HG02642 (cell line): ENCODE measurements at regions not wholly inside any gene's neighbourhood (a gene's known extent, or its start where the extent isn't known, plus 50 kb on each side); places are given as distances from the start of the nearest gene placed in this dataset.
"Not testable (repeated sequence)": the region's sequence is repeated elsewhere in the genome, so short reads cannot be mapped to it uniquely, and the experiment has no call there.

Experiments
- ATAC-seq: cut with Tn5 transposase; IDR thresholded peaks from one replicate; pipeline ENCODE4 v1.9.1; 2021; ENCODE audit warnings: mild to moderate bottlenecking; ENCODE audit not compliant: unreplicated experiment, poor library complexity

DNA sequence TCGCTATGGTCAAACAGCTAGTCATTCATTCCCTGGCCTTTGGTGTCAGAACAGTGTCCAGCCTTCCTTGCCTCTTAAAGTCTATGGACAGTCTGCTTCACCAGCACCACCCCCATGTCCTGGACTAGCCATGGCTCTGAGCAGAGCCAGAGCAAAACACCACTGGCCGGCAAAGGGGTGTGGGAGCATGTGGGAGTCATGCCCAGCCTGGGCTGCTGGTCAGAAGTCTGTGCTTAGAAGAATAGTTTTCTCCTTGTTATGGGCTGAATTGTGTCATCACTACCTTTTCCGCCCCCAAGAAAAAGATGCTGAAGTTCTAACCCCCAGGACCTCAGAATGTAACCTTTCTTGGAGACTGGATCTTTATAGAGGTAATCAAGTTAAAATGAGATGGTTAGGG is 132.9 kb upstream of the LPP start:
- no peak for ATAC-seq

DNA sequence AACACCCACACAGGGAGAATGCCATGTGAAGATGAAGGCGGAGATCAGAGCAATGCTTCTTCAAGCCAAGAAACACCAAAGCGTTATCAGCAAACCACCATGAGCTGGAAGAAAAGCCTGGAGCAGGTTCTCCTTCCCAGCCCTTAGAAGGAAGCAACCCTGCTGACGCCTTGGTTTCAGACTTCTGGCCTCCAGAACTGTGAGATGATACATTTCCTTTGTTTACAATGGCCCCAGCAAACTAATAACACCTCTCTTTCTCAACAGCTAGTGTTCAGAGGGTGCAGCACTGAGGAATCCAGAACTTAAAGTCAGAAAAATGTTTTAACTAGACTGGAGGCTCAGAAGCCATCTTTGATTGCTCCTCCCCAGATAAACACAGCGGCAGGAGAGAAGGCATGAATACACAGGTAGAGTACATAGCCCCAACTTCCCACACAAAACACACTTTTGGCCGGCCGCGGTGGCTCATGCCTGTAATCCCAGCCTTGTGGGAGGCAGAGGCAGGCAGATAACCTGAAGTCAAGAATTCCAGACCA is 132.4 kb upstream of the LPP start:
- ATAC-seq, result no peak

DNA sequence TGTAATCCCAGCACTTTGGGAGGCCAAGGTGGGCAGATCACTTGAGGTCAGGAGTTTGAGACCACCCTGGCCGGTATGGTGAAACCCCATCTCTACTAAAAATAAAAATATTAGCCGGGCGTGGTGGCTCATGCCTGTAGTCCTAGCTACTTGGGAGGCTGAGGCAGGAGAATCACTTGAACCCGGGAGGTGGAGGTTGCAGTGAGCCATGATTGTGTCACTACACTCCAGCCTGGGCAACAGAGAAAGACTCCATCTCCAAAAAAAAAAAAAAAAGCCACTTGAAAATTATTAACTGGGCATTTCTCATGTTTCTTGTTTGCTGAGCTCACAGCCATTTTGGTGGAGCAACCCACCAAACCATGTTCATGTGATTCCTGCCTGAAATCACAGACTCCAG is 131.1 kb upstream of the LPP start:
- ATAC-seq, result not testable (repeated sequence)

DNA sequence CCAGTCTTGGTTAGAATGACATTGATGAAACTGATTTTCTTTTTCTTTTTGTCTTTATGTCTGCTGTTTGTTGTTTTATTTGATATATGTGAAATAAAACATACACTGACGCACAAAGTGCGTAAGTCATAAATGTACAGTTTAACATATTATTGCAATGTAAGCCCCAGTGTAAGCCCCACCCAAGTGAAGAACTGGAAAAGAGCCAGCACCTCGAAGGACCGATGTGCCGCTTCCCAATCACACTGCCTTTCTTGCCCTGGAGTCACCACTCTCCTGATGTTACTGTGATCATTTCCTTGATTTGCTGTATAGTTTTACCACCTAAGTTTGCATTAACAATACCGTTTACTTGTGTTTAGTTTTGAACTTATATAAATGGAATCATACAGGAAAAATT is 128.4 kb upstream of the LPP start:
- ATAC-seq, result no peak

DNA sequence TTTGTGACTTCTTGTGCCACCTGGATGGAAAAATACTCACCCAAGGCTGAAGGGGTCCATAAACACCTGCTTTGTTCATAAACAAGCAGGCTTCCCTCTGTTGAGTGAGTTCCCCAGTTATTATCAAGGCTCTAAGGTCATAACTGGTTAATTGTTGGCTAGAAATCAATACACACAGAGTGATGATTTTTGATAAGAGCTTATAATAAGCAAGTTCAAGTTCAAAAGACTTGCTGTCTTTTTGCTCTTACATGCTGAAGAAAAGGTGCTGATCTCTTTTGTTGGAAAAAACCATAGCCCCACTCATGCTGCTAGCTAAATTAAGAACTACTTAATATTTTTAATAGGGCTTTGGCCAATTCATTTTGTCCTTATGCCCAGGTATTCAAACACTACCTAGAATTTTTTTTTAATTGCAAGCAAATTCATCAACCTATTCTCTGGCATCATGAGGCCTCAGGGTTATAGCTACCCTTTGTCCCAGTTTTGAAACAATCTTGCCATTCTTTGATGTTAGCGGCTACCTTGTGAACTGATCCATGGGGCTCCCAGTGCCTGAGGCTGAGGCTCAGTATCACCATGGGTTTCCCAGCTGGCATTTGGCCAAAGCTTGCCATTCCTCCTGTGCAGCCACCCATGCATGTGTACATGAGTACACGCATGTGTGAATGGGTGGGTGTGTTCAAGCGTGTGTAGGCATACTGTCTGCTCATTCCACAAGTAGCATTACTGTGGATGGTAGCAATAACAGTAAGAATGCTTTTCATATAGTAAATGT is 127.6 kb upstream of the LPP start:
- ATAC-seq, result no peak

DNA sequence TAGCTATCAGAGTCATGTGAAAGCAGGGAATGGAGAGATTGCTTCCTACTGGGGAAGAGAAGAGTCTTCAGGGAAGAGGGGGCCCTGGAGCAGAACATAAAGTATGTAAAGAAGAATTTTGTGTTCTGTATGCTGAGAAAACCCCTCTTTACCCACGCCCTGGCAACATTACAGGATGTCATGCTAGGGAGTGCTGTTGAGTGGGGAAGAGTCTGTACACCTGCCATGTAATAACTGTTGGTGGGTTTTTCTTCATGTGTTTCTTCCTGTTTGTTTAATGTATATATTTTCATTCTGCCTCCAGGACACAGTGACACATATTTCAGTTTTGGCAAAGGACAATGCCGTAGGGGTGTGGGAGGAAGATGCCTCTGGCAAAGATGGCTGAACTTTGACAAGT is 122.8 kb upstream of the LPP start:
- ATAC-seq, result no peak

DNA sequence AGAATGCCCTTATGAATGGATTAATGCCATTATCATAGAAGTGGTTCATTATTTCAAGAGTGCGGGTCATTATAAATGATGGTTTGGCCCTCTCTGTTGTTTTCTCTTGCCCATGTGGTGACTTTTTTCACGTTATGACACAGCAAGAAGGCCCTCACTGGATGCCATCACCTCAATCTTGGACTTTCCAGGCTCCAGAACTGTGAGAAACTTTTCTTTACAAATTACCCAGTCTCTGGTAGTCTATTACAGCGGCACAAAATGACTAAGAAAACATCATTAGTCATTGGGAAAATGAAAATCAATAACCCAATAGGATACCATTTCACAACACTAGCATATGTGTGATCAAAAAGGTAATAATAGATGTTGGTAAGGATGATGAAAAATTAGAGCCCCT is 119.0 kb upstream of the LPP start:
- no peak for ATAC-seq

DNA sequence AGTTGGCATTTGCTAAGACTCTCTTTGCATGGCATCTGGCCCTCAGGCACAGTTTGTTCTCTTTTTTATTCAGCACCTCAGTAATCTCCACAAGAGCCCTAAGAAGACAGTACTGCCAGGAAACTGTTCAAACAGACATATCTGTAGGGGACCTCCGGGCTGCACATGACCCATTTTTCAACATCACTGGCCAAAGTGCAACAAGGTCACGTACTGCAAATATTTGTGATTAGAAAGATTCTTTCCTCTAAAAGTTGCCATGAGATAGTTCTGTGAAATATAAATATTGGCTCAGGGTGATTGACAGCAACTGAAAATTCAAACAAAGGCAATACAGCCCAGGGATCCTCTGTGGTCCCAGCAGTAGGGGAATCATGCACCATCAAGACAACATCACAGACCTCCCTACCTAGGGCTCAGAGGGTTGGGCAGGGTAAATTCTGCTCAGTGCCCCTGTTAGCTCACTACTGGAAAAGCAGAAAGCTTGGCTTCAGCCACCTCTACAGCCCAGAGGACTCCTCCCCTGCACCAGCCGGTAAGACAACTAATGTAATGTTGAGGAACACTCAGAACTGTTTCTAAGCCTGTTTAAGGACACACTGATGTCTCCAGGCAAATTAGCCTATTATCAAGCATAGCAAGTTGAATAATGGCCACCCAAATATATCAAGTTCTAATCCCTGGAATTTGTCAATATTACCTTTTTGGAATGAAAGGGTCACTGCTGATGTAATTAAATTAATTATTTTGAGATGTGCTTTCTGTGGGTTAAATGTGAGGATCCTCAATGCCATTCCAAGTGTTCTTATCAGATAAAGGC is 117.4 kb upstream of the LPP start:
- ATAC-seq, result no peak

DNA sequence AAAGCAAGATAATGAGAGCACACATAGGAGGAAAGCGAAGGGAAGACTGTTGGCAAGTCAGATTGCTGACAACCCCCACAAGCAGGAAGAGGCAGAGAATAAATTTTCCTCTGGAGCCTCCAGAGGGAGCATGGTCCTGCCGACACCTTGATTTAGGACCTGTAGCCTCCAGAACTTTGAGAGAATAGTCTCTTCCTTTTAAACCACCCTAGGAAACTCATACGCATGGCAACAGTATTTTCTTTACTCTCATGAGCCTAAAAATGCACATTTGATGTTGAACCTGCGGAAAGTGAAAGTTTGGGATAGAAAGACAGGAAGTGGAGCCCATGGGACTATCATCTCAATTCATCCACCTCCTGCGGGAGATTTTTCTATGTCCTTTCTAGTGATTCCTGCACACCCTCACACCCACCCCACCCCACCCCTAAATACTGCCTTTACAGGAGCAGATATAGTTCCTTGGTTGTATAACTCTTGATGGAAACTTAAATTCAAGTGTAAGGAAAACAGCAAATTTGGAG is 116.7 kb upstream of the LPP start:
- no peak for ATAC-seq

DNA sequence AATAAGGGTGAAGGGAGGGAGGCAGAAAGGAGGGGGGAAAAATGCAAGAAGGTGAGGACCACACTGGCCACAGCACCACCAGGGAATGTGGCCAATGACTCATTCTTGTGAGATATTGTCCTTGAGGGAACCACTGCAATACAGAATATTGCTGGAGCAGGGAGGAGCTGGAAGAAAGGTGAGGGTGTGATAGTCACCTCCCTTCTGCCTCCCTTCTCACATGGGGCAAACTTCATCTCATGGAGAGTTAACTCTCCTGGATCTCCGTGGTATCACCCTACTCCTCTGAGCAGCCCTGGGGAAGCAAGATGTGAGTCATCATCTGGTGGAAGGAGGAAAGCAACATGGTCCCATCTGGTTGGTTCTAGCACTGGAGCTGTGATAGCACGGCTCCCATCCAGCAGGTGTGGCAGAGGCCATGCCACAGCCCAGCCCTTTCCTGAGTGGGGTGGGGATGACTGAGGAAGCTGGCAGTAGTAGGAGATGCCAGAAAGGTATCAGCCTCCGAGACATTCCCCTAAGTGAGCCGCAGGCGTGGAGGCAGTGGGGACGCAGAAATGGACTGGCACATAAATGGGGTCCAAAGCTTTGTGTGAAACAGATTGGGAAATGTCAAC is 115.9 kb upstream of the LPP start:
- no peak for ATAC-seq

DNA sequence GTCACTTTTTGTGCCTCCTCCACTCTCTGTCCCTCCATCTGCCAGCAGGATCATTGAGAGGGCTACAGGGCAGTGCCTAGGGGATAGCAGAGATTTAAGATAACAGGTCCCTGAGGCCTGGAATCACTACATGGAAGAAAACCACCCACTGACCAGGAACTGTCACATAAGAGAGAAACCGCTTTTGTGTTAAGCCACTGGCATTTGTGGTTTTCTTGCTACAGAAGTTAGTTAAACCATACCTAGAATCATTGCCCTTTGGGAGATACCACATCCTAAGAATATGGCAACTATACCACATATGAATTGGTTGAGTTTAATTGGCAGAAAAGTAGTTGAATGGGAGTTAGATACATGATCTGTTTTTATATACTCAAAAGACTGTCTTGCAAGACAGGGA is 112.8 kb upstream of the LPP start:
- no peak for ATAC-seq

DNA sequence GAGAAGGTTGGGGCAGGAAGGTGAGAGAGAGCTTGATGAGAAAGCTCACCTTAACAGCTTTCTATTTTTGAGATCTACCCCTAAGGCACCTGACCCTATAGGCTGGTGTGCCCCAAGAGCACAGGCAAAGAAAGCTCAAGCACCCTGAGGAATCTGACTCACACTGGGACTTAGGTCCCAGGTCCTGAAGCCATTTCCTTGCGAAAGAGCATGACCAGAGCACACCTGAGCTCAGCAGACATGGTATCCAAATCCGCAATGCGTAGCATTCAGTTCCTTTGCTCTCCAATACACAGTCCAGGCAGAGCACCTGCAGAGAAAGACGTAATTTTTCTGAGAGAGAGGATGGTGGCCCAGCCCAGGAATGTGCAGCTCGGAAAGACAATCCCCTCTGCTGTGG is 112.1 kb upstream of the LPP start:
- ATAC-seq, result no peak

DNA sequence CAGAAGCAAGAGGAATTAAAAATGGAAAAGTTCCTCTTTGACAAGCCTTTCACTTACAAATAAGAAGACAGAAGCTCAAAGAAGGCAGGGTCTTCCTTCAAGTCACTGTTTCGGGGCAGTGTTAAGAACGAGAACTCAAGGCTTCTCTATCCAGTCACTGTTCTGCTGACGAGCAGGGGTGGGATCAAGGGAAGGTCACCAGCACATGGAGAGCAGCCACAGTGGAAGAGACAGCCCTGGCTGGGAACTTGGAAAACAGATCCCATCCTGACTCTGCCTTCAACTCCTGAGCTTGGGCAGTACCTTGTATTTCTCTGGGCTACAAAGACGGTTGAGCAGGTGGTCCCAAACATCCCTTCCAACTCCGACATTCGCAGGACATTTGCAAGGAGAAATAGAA is 111.5 kb upstream of the LPP start:
- ATAC-seq, result no peak

DNA sequence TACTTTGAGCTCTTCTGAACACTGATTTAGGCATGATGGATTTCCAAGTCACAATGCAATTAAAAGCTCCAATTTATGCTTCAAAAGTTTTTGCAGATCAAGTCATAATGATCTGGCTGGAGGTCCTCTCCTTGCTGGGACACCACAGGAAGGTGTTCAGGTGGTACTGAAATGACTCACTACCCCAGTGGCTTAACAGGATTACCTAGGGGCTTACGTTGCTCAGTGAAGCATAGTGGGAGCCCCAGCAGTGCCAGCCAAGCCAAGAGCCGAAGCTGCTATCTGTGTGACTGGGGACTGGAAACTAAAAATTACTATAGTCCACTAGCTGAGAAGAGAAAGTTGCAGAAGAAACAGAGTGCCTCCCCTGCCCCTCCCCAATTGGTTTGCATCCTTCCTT is 110.1 kb upstream of the LPP start:
- no peak for ATAC-seq

DNA sequence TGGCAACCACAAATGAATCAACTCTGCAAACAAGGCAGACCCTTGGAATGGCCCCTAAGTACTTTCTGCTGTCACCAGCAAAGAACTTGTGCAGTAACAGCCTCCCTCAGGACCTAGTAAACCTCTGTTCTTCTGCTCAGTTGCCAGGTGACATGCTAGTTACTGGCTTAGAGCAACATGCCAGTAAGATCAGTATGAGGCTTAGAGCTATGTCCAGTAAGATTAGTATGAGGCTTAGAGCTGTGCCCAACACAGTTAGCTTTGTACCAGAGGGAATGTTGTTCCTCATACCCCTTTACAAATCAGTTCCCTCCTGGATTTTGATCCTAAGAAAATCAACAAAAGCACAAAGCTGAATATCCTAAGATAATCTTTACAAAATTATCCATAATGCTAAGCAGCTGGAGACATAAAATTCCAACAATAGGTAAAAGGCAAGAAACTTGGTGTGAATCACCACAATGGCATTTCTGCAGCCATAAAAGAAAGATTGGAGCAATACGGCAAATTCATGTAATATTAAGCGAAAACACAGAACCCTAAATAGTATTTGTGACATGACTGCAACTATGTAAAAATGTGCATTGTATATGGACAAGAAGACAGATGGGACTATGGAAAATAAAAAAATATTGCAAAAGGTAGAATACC is 107.3 kb upstream of the LPP start:
- no peak for ATAC-seq

DNA sequence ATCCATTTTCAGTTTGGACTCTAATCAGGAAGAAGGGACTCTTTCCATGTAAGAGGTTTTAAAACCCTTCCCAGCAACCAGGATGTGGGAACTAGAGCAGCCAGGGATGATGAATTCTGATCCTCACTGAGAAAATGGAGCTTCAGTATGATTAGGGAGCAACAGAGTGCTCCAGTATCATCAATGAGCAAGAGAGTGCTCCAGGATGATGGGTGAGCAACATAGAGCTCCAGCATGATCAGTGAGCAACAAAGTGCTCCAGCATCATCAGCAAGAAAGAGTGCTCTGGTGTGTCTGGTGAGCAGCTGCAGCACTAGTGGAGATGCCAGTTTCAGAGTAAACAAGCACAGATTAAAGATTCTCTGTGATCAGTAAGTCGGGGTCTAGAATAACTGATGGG is 106.4 kb upstream of the LPP start:
- no peak for ATAC-seq

DNA sequence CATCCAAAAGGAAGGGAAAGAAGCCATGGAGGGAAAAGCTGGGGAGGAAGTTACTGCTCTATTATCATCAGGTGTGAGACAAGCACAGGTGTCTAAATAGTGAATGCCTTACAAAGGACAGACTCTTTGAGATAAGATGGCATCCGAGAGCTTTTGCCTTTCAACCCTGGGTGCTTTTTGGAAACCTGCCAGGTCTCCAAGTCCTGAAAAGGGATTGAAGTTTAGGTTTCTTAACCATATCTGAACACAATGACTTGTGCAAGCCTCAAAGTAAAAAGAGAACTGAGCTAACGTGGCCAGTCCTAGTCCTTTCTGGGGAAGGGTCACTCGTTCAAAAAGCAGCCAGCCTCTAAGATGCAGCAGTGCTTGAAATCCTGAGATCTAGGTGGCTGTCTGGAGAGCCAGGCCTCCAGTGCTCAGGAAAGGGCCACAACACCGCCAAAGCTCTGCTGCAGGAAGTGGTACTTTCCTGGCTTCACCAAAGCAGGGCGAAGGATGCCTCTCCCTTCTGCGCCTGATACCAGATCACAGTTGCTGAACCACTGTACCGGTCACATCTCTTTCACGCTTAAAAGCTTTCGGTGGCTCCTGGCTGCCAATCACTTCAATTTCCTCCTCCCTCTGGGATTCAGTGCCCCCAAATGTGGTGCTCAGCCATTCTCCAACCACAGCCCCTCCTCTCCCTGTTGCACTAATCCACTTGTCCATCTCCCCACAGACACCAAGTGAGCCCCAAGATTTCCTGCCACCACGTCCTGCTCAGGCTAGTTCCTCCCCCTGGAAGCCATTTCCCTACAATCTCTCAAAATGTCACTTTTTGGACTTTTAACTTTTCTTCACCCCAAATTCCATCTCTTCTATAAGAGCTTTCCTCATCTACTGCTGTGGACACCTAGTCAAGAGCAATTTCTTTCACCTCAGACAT is 104.1 kb upstream of the LPP start:
- ATAC-seq, result no peak

DNA sequence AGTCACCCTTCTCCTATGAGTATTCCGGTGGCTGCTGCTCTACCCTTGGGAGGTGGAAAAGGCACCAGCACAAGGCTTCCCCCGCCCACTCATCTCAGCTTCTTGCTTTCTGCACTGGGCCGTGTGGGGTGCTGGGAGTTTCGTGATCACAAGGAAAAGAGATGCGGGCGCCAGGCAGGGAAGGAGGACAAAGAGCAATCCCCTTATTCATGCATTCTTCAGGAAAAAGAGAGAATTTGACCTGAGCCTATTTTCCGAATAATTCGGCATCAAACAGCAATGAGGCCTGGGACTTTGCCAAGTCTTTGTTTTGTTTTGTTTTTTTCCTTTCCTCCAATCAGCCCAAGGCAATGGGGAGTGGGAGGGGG is 102.2 kb upstream of the LPP start:
- no peak for ATAC-seq

DNA sequence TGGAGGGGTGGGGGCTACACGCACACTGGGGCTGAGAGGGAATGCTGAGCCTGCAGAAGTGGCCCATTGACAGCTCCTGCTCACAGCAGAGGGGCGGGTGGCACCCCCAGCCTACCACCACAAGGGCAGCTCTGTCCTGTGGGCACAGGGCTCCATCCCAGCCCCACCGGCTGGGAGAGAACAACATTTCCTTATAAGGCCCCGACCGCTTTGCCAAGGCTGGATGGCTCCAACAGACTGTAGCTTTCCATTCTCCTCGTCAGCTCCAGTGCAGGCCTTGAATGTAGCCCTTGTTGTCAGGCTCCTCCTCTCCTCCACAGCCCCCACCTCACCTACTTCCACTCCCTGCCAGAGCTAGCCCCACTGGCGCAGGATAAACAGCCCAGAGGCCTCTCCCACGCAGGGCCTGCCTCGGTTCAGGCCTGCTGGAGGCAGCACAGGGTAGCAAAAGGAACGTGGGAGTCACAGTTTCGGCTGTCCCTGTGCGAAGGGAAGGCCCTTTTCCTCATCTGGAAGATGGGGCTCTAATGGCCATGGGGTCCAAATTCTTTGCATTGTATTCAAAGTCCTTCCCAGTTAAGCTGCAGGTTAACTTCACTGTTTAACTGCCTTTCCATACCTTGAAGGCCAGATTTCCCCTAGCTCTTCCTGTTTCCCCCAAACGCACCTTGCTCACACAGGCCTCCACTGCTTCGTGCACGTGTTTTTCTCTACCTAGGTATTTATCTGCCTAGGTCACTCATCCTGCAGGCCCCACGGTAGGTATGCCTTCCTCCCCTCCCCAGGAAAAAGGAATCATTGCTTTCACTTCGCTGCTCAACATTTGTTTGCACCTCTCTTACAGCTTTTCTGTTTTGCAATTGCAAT is 101.6 kb upstream of the LPP start:
- ATAC-seq, result no peak
